SKM-1 treated with dmso at 0.1 percent for 144 hours (cell line): ENCODE measurements at regions not wholly inside any gene's neighbourhood (a gene's known extent, or its start where the extent isn't known, plus 50 kb on each side); places are given as distances from the start of the nearest gene placed in this dataset.
A peak's percentile ranks its signal among the peaks of the same experiment; 100 is the strongest.

Source experiments
- DNase-seq: peaks from one replicate; lab custom pipeline; 2025; ENCODE audit not compliant: unreplicated experiment; lab: John Stamatoyannopoulos, UW

DNA sequence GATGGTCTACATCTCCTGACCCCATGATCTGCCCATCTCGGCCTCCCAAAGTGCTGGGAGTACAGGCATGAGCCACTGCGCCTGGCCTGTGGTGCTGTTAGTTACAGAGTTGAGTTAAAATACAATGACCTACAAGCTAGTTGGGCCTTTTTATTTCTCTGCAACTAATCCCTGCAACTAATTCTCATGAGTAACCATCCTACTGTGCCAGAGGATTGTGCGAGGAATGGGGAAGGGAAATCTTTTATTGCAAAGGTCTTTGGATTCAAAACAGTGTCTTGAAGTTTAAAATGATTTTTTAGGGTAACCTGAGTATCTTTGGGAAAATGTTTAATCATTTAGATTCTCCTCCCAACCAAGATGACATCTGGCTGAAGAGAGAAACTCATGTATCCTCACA lies 88.8 kb upstream of the RMDN2 start:
- no peak for DNase-seq

GRCh38 chr2:37836711-37837110 lies 88.4 kb upstream of the RMDN2 start:
- DNase-seq = no peak

GRCh38 chr2:37837628-37838328 lies 87.3 kb upstream of the RMDN2 start:
- no peak for DNase-seq

GRCh38 chr2:37838541-37839167 lies 86.4 kb upstream of the RMDN2 start:
- DNase-seq = no peak

GRCh38 chr2:37839991-37840390 lies 85.1 kb upstream of the RMDN2 start:
- no peak for DNase-seq

DNA sequence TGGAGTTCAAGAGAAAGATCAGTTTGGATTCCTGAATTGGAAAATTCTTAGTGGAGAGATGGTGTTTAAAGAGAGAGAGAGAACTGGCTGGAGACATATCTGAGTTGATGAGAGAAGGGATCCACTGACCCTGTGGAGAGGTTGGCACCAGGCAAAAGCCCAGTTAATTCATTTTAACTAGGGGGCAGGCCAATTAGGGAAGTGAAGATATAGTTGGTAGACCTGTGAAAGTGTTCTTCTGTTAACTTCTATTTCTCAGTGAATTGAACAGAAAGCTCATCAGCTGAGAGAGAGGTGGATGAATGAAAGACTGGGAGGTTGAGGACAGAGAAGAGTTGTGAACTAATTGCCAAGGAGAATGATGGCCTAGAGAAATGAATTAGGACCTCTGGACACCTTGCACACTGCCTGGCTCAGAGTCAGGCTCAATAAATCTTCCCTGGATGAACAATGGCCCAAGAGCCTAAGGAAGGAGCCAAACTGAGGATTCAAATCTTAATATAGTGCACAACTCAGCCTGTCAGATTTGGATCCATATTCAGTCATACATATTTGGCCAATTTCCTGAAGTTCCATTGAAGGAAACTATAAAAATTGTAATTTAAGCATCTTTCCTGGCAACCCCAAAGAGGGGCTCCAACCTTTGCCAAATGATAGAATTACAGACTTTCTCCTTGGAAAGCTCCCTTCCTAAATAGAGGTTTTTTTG lies 82.2 kb upstream of the RMDN2 start:
- no peak for DNase-seq

GRCh38 chr2:37843556-37843955 lies 81.5 kb upstream of the RMDN2 start:
- DNase-seq = no peak

- DNase-seq = no peak
Measured at GRCh38 chr2:37846207-37846606, 78.9 kb upstream of the RMDN2 start.

GRCh38 chr2:37847792-37848191 lies 77.3 kb upstream of the RMDN2 start:
- no peak for DNase-seq

GRCh38 chr2:37848451-37848850 lies 76.6 kb upstream of the RMDN2 start:
- no peak for DNase-seq

GRCh38 chr2:37849911-37850310 lies 75.2 kb upstream of the RMDN2 start:
- peak; percentile 11 for DNase-seq

- no peak for DNase-seq
Measured at GRCh38 chr2:37851428-37851827, 73.7 kb upstream of the RMDN2 start.

GRCh38 chr2:37851828-37852584 lies 73.1 kb upstream of the RMDN2 start:
- no peak for DNase-seq

DNA sequence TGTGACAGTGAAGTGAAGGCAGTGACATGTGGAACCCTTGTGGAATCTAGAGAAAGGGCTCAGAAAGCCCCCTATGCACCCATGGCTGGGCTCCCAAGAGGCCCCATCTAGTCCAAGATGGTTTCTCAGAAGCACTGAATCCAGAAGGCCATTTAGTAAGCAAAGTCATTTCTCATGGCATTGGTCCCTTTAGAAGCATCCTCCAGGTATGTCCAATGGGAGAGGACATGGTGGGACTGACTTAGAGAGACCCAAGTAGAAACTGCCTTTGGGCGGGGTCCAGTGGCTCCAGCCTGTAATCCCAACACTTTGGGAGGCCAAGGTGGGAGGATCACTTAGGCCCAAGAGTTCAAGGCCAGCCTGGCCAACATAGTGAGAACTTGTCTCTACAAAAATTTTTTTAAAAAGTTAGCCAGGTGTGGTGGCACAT lies 72.5 kb upstream of the RMDN2 start:
- no peak for DNase-seq

GRCh38 chr2:37854676-37855282 lies 70.3 kb upstream of the RMDN2 start:
- no peak for DNase-seq

DNA sequence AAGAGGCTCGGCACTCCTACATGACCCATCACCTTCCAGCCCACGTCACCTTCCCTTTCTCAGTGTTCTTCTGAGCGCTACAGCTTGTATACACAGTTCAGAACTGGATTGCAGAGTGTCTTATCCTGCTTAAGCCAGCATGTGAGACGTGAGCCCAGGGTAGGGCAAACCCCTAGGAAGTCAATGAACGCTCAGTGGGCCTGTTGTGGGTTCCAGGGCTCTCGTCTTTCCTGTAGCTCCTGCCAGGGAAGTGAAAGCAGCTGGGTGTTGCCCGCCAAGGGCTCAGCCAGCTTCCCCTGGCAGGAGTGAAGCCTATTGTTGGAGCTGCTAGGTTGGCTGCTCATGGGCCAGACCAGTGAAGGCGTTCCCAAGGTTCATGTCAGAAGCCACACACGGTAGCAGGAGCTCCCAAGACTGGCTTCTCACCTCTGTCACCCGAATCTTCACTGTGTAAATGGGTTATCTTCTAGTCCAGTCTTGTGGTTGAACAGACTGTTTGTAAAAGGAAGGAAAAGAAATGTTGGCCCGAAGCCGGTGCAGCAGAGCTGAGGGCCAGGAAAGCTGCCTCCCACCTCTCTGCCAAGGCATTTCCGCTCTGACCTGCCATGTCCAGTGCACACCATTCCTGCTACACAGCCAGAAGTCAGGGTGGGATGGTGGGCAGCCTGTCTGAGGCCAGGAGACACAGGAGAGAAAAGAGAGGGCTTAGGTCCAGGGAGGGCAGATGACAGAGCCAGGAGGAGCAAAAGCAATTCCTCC lies 69.6 kb upstream of the RMDN2 start:
- no peak for DNase-seq

GRCh38 chr2:37856101-37856751 lies 68.9 kb upstream of the RMDN2 start:
- DNase-seq = no peak

DNA sequence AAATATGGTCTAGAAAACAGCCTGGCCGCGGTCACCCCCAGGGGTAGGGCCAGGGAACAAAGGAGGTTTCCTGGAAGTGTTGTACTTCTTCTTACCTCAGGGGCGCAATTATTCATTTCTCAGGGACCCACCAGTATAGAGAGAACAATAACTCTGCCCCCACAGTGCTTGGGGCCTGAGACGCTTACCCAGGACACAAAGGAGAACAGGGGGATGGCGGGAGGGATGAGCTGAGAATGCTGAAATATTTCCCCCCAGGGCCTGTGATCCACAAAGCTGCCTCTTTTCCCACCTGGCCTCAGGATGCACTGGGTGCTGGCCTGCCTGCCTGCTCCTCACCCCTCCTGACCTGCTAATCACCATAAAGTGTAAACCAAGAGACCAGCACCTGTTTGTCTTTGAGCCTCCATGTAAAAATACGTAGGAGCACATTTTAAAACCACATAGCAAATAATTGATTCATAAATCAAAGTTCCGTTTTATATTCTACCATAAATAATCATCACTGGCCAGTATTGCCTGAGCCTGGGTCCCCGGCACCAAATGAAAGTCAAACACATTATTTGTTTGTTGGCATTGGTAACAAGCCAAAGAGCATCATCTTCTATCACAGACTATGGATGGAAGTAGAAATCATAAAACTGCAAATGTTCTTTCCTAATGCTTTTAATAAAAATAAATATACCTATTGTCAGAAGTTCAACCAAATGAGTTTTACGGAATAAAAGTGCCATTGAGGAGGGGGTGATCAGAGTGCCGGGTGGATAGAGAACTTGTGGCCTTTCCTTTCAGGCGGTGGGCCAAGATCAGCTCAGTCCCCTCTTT lies 67.3 kb upstream of the RMDN2 start:
- no peak for DNase-seq

DNA sequence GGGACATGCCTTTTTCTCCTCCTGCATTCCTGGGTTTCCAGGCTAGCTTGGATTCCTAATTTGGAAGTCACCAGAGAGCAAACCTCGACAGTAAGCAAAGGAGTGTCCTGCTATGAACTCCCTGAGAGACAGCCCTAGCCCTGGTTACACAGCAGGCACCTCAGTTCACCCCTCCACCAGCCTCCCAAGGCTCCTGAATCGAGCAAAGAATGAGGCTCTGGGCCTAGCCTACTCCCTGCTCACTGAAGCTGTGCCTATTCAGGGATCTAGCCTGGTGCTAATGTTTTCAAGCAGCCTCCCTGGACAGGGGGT lies 66.7 kb upstream of the RMDN2 start:
- no peak for DNase-seq
